ENCODE measurements at regions not wholly inside any gene's neighbourhood (a gene's known extent, or its start where the extent isn't known, plus 50 kb on each side); places are given as distances from the start of the nearest gene placed in this dataset.
A peak's percentile ranks its signal among the peaks of the same experiment; 100 is the strongest.
"Not testable (repeated sequence)": the region's sequence is repeated elsewhere in the genome, so short reads cannot be mapped to it uniquely, and the experiment has no call there.

GRCh38 chr4:164239433-164239832 lies 514.5 kb upstream of the SMIM31 start:
- no peak for TF ChIP-seq CTCF (IDR thresholded peaks at IDR 0.05; ENCODE audit: low read depth, low read length, missing control alignments)
- DNase-seq = no peak
- Histone ChIP-seq H3K27me3 (replicated peaks) (no peaks in the 10 kb centered on the region), H3K36me3 (replicated peaks) (no peaks in the 10 kb centered on the region), H3K27ac (no peak overlapping the region), H3K4me3 (ENCODE audit: low read depth, low read length) (no peak overlapping the region)
- in situ Hi-C loops (cut with HindIII; ENCODE audit: low pct_ligation_motif_present, low sequenced_read_pairs) = no loop called here

- Histone ChIP-seq H3K27me3 (replicated peaks) (no peaks in the 10 kb centered on the region), H3K4me3 (ENCODE audit: low read depth, low read length) (no peak overlapping the region), H3K36me3 (replicated peaks) (no peaks in the 10 kb centered on the region), H3K27ac (peak overlapping the region; percentile 27)
- no peak for TF ChIP-seq CTCF (IDR thresholded peaks at IDR 0.05; ENCODE audit: low read depth, low read length, missing control alignments)
- DNase-seq = peak; percentile 17
- in situ Hi-C loops (cut with HindIII; ENCODE audit: low pct_ligation_motif_present, low sequenced_read_pairs) = no loop called here
Measured at GRCh38 chr4:164239976-164240375, 514.0 kb upstream of the SMIM31 start.

- H3K27me3 ChIP-seq (replicated peaks) = no peaks in the 10 kb centered on the region
- no peak for TF ChIP-seq CTCF (IDR thresholded peaks at IDR 0.05; ENCODE audit: low read depth, low read length, missing control alignments)
- H3K4me3 ChIP-seq (ENCODE audit: low read depth, low read length) = no peak overlapping the region
- no peak overlapping the region for H3K27ac ChIP-seq
- H3K36me3 ChIP-seq (replicated peaks) = no peaks in the 10 kb centered on the region
- in situ Hi-C loops (cut with HindIII; ENCODE audit: low pct_ligation_motif_present, low sequenced_read_pairs) = no loop called here
- no peak for DNase-seq
Measured at GRCh38 chr4:164251257-164251656, 502.7 kb upstream of the SMIM31 start.

- Histone ChIP-seq H3K27me3 (replicated peaks) (no peaks in the 10 kb centered on the region), H3K27ac (no peak overlapping the region), H3K36me3 (replicated peaks) (no peaks in the 10 kb centered on the region), H3K4me3 (ENCODE audit: low read depth, low read length) (no peak overlapping the region)
- DNase-seq = peak; percentile 29
- in situ Hi-C loops (cut with HindIII; ENCODE audit: low pct_ligation_motif_present, low sequenced_read_pairs) = no loop called here
- no peak for TF ChIP-seq CTCF (IDR thresholded peaks at IDR 0.05; ENCODE audit: low read depth, low read length, missing control alignments)
Measured at GRCh38 chr4:164252286-164252685, 501.6 kb upstream of the SMIM31 start.

GRCh38 chr4:164261831-164262230 lies 492.1 kb upstream of the SMIM31 start:
- no peaks in the 10 kb centered on the region for H3K36me3 ChIP-seq (replicated peaks)
- no peaks in the 10 kb centered on the region for H3K27me3 ChIP-seq (replicated peaks)
- H3K4me3 ChIP-seq (ENCODE audit: low read depth, low read length) = no peak overlapping the region
- H3K27ac ChIP-seq = no peak overlapping the region
- DNase-seq = no peak
- no peak for TF ChIP-seq CTCF (IDR thresholded peaks at IDR 0.05; ENCODE audit: low read depth, low read length, missing control alignments)
- in situ Hi-C loops (cut with HindIII; ENCODE audit: low pct_ligation_motif_present, low sequenced_read_pairs) = no loop called here

- H3K4me3 ChIP-seq (ENCODE audit: low read depth, low read length); in situ Hi-C loops (cut with HindIII; ENCODE audit: low pct_ligation_motif_present, low sequenced_read_pairs); H3K36me3 ChIP-seq (replicated peaks); H3K27me3 ChIP-seq (replicated peaks); DNase-seq; H3K27ac ChIP-seq: not testable (repeated sequence)
Measured at GRCh38 chr4:164262508-164262907, 491.4 kb upstream of the SMIM31 start.

- H3K27ac ChIP-seq; in situ Hi-C loops (cut with HindIII; ENCODE audit: low pct_ligation_motif_present, low sequenced_read_pairs); H3K36me3 ChIP-seq (replicated peaks); H3K4me3 ChIP-seq (ENCODE audit: low read depth, low read length); H3K27me3 ChIP-seq (replicated peaks): not testable (repeated sequence)
- DNase-seq = peak; percentile 15
Measured at GRCh38 chr4:164277414-164277813, 476.5 kb upstream of the SMIM31 start.
